ENCODE measurements at regions not wholly inside any gene's neighbourhood (a gene's known extent, or its start where the extent isn't known, plus 50 kb on each side); places are given as distances from the start of the nearest gene placed in this dataset.

GRCh38 chr2:2707206-2707991 lies 376.3 kb upstream of the MYT1L start:
- TF ChIP-seq, protein P1, sequence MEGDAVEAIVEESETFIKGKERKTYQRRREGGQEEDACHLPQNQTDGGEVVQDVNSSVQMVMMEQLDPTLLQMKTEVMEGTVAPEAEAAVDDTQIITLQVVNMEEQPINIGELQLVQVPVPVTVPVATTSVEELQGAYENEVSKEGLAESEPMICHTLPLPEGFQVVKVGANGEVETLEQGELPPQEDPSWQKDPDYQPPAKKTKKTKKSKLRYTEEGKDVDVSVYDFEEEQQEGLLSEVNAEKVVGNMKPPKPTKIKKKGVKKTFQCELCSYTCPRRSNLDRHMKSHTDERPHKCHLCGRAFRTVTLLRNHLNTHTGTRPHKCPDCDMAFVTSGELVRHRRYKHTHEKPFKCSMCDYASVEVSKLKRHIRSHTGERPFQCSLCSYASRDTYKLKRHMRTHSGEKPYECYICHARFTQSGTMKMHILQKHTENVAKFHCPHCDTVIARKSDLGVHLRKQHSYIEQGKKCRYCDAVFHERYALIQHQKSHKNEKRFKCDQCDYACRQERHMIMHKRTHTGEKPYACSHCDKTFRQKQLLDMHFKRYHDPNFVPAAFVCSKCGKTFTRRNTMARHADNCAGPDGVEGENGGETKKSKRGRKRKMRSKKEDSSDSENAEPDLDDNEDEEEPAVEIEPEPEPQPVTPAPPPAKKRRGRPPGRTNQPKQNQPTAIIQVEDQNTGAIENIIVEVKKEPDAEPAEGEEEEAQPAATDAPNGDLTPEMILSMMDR (IDR thresholded peaks at IDR 0.05; ENCODE audit: low read depth, low read length, poor library complexity, severe bottlenecking) = no peak
- TF ChIP-seq EZH2phosphoT487 (IDR thresholded peaks at IDR 0.05; ENCODE audit: borderline replicate concordance, low read length) = no peak

All from DOHH2 (cell line).